AML-193 (cell line): ENCODE measurements at regions not wholly inside any gene's neighbourhood (a gene's known extent, or its start where the extent isn't known, plus 50 kb on each side); places are given as distances from the start of the nearest gene placed in this dataset.

Experiments used
- DNase-seq, 2 experiments: peaks; one replicate each; lab custom pipeline; 2025; lab: John Stamatoyannopoulos, UW

- DNase-seq, result no peak
Observed at GRCh38 chr2:206368484-206368883, 74.8 kb upstream of the ADAM23 start.

GRCh38 chr2:206368933-206369569 is 74.3 kb upstream of the ADAM23 start:
- DNase-seq, result peak; percentile 3 to 14

GRCh38 chr2:206375956-206376355 is 67.4 kb upstream of the ADAM23 start:
- DNase-seq, result no peak

- no peak for DNase-seq
Observed at GRCh38 chr2:206378835-206379234, 64.5 kb upstream of the ADAM23 start.

GRCh38 chr2:206379266-206379665 is 64.1 kb upstream of the ADAM23 start:
- no peak for DNase-seq

- no peak for DNase-seq
Observed at GRCh38 chr2:206379886-206380285, 63.4 kb upstream of the ADAM23 start.

GRCh38 chr2:206381881-206382280 is 61.5 kb upstream of the ADAM23 start:
- DNase-seq, result no peak

- no peak for DNase-seq
Observed at GRCh38 chr2:206383669-206384068, 59.7 kb upstream of the ADAM23 start.

- DNase-seq, result no peak
Observed at GRCh38 chr2:206387808-206388207, 55.5 kb upstream of the ADAM23 start.

GRCh38 chr2:206388698-206389097 is 54.6 kb upstream of the ADAM23 start:
- DNase-seq, result no peak

GRCh38 chr2:206389164-206389563 is 54.2 kb upstream of the ADAM23 start:
- DNase-seq, result no peak

GRCh38 chr2:206390181-206390580 is 53.2 kb upstream of the ADAM23 start:
- DNase-seq, result no peak

GRCh38 chr2:206392118-206392517 is 51.2 kb upstream of the ADAM23 start:
- peak; percentile 28 to 49 for DNase-seq
